SU-DHL-6 (cell line): ENCODE measurements at regions not wholly inside any gene's neighbourhood (a gene's known extent, or its start where the extent isn't known, plus 50 kb on each side); places are given as distances from the start of the nearest gene placed in this dataset.

Experiments used
- H2AFZ ChIP-seq: fragments of 200-600 bp; sonication (generic); 2 replicates; pipeline ENCODE4 v1.6.1; 2014; ENCODE audit warnings: low read depth, mild to moderate bottlenecking, moderate library complexity, mixed read lengths, antibody characterized with exemption, low read length; ENCODE audit not compliant: severe bottlenecking
- H3F3A ChIP-seq: fragments of 200-600 bp; shearing (Covaris generic); 2 replicates; pipeline ENCODE4 v1.6.0; 2016; ENCODE audit warnings: antibody characterized with exemption, mild to moderate bottlenecking; ENCODE audit not compliant: insufficient read depth
- H3K27ac ChIP-seq: fragments of 200-600 bp; sonication (generic); 2 replicates; pipeline ENCODE4 v1.5.1; 2016; ENCODE audit warnings: low read depth, mild to moderate bottlenecking, low read length, moderate library complexity, mixed read lengths
- H3K27me3 ChIP-seq: fragments of 200-600 bp; sonication (generic), shearing (Covaris generic); 2 replicates; pipeline ENCODE4 v1.6.0; 2014; ENCODE audit warnings: mild to moderate bottlenecking, low read length
- H3K36me3 ChIP-seq: fragments of 200-600 bp; sonication (generic); 2 replicates; pipeline ENCODE4 v1.6.1; 2014; ENCODE audit warnings: mild to moderate bottlenecking, low read length, mixed read lengths
- H3K4me2 ChIP-seq: fragments of 300-600, 200-600 bp; shearing (Covaris generic), sonication (generic); 2 replicates; pipeline ENCODE4 v1.6.0; 2014; ENCODE audit warnings: low read length, low read depth, mild to moderate bottlenecking; ENCODE audit not compliant: poor library complexity, severe bottlenecking
- H3K4me3 ChIP-seq: fragments of 200-600 bp; sonication (generic); 2 replicates; pipeline ENCODE4 v1.5.1; 2014; ENCODE audit warnings: antibody characterized with exemption, low read length, mild to moderate bottlenecking, mixed read lengths; ENCODE audit not compliant: insufficient read depth, poor library complexity, severe bottlenecking
- H3K79me2 ChIP-seq: fragments of 200-600 bp; sonication (generic); 2 replicates; pipeline ENCODE4 v1.6.1; 2014; ENCODE audit warnings: mild to moderate bottlenecking, low read length, moderate library complexity; ENCODE audit not compliant: insufficient read depth
- H3K9ac ChIP-seq: fragments of 200-600 bp; sonication (generic); 2 replicates; pipeline ENCODE4 v1.7.0; 2014; ENCODE audit warnings: mild to moderate bottlenecking, low read length
- H3K9me2 ChIP-seq: fragments of 200-600 bp; sonication (generic); replicated peaks from 2 replicates; pipeline ENCODE4 v1.6.1; 2014; ENCODE audit warnings: low read length; ENCODE audit not compliant: insufficient read depth
- H3K9me3 ChIP-seq: fragments of 200-600 bp; sonication (generic); 2 replicates; pipeline ENCODE4 v1.6.1; 2014; ENCODE audit warnings: low read length, mixed read lengths; ENCODE audit not compliant: insufficient read depth
- H4K20me1 ChIP-seq: fragments of 200-600 bp; sonication (generic); 2 replicates; pipeline ENCODE4 v1.6.1; 2014; ENCODE audit warnings: low read depth, mild to moderate bottlenecking, antibody characterized with exemption, low read length, moderate library complexity, mixed read lengths
- EZH2phosphoT487 ChIP-seq: fragments of 200-600 bp; sonication (generic), shearing (Covaris generic); conservative IDR thresholded peaks from 2 replicates; pipeline ENCODE4 v1.6.1; 2018; ENCODE audit warnings: mild to moderate bottlenecking, antibody characterized with exemption, low read length, moderate library complexity, mixed read lengths
- TF ChIP-seq, protein P1 (sequence below): fragments of 200-600 bp; sonication (generic); IDR thresholded peaks from one replicate; pipeline ENCODE4 v1.5.1; 2017; ENCODE audit warnings: antibody characterized with exemption, mild to moderate bottlenecking, low read length, moderate library complexity; ENCODE audit not compliant: insufficient read depth, poor library complexity, severe bottlenecking

DNA sequence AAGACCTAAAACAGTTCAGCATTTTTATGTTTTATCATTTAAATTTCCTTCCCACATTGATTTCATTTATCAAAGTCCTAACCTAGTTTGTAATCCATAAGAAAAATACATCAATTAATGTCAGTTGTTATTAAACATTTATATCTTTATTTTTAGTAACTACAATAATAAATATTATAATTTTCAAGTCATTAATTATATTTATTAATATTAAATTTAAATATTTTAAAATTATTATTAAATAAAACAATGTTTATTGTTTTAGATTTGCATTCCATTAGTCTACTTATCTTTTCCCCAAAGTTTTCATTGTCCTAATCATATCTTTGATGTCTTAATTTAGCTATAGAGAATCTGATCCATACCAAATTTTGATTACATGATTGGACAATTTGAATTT lies 368.9 kb downstream of the PLA2G4A start:
- TF ChIP-seq, protein P1, sequence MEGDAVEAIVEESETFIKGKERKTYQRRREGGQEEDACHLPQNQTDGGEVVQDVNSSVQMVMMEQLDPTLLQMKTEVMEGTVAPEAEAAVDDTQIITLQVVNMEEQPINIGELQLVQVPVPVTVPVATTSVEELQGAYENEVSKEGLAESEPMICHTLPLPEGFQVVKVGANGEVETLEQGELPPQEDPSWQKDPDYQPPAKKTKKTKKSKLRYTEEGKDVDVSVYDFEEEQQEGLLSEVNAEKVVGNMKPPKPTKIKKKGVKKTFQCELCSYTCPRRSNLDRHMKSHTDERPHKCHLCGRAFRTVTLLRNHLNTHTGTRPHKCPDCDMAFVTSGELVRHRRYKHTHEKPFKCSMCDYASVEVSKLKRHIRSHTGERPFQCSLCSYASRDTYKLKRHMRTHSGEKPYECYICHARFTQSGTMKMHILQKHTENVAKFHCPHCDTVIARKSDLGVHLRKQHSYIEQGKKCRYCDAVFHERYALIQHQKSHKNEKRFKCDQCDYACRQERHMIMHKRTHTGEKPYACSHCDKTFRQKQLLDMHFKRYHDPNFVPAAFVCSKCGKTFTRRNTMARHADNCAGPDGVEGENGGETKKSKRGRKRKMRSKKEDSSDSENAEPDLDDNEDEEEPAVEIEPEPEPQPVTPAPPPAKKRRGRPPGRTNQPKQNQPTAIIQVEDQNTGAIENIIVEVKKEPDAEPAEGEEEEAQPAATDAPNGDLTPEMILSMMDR, result no peak
- no peak for TF ChIP-seq EZH2phosphoT487
- H3K4me3 ChIP-seq, result no peak overlapping the region
- H3K4me2 ChIP-seq, result no peak overlapping the region
- H3K36me3 ChIP-seq, result no peaks in the 10 kb centered on the region
- no peaks in the 10 kb centered on the region for H3K79me2 ChIP-seq
- H4K20me1 ChIP-seq, result no peaks in the 10 kb centered on the region
- no peak overlapping the region for H3K9ac ChIP-seq
- no peak overlapping the region for H3K27ac ChIP-seq
- no peaks in the 10 kb centered on the region for H3K9me3 ChIP-seq
- H2AFZ ChIP-seq, result no peak overlapping the region
- H3K27me3 ChIP-seq, result no peaks in the 10 kb centered on the region
- no peaks in the 10 kb centered on the region for H3K9me2 ChIP-seq
- H3F3A ChIP-seq, result no peaks in the 10 kb centered on the region

DNA sequence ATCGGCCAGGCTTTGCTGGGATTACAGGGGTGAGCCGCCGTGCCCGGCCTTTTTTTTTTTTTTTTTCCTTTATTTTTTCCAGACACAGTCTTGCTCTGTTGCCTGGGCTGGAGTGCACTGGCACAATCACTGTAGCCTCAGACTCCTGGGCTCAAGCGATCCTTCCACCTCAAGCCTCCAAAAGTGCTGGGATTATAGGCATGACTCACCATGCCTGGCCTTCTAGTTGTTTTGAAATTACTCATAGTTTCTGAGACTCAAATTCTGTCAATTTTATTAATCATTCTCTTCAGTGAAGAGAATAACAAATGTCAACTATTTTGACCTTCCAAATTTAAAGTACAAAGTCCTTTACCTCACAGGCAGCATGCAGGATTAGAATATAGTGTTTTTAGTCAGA lies 374.5 kb downstream of the PLA2G4A start:
- H3K4me3 ChIP-seq, result no peak overlapping the region
- H3K27me3 ChIP-seq, result no peaks in the 10 kb centered on the region
- H3K9me2 ChIP-seq, result no peaks in the 10 kb centered on the region
- H3K9ac ChIP-seq, result no peak overlapping the region
- H3F3A ChIP-seq, result no peaks in the 10 kb centered on the region
- no peaks in the 10 kb centered on the region for H3K36me3 ChIP-seq
- no peaks in the 10 kb centered on the region for H3K9me3 ChIP-seq
- no peak overlapping the region for H3K4me2 ChIP-seq
- TF ChIP-seq, protein P1, result no peak
- no peak for TF ChIP-seq EZH2phosphoT487
- no peak overlapping the region for H3K27ac ChIP-seq
- H3K79me2 ChIP-seq, result no peaks in the 10 kb centered on the region
- H2AFZ ChIP-seq, result no peak overlapping the region
- no peaks in the 10 kb centered on the region for H4K20me1 ChIP-seq

DNA sequence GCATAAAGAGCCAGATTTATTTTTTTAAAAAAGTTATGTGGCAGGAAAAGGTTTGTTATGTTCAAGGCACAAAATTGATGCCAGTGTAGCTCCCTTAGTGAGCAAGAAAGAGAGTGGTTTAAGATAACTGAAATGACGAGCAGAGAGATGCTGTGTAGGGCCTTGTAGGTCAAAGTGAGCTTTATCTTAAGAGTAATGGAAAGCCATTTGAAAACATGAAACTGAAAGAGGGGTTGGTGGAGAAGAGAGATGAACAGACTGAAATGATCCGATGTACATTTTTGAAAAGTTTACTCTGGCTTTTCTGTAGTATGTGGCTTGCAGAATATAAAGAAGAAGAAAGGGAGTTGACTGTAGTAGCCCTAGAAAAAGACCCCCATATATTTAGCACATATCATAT lies 383.6 kb downstream of the PLA2G4A start:
- no peak overlapping the region for H3K27ac ChIP-seq
- H3K9me3 ChIP-seq, result no peaks in the 10 kb centered on the region
- TF ChIP-seq, protein P1, result no peak
- no peak for TF ChIP-seq EZH2phosphoT487
- no peak overlapping the region for H3K9ac ChIP-seq
- H3K4me3 ChIP-seq, result no peak overlapping the region
- no peaks in the 10 kb centered on the region for H3K27me3 ChIP-seq
- H3K4me2 ChIP-seq, result no peak overlapping the region
- no peaks in the 10 kb centered on the region for H4K20me1 ChIP-seq
- no peaks in the 10 kb centered on the region for H3K9me2 ChIP-seq
- no peak overlapping the region for H2AFZ ChIP-seq
- H3K79me2 ChIP-seq, result no peaks in the 10 kb centered on the region
- H3F3A ChIP-seq, result no peaks in the 10 kb centered on the region
- H3K36me3 ChIP-seq, result no peaks in the 10 kb centered on the region
